Neural cell (in vitro differentiated cells): ENCODE measurements at regions not wholly inside any gene's neighbourhood (a gene's known extent, or its start where the extent isn't known, plus 50 kb on each side); places are given as distances from the start of the nearest gene placed in this dataset.

Experiments used
- H2AFZ ChIP-seq: fragments of 200-600, 300-800 bp; sonication (generic), shearing (Covaris generic); 2 replicates; pipeline ENCODE4 v1.6.0; 2014; ENCODE audit warnings: low read depth, mild to moderate bottlenecking, antibody characterized with exemption, low read length, moderate library complexity
- H3F3A ChIP-seq: fragments of 200-600 bp; shearing (Covaris generic); 2 replicates; pipeline ENCODE4 v1.6.1; 2016; ENCODE audit warnings: mild to moderate bottlenecking, moderate library complexity, mixed read lengths, antibody characterized with exemption, low read length; ENCODE audit not compliant: insufficient read depth, poor library complexity, severe bottlenecking
- H3K27ac ChIP-seq: fragments of 200-600, 300-800 bp; sonication (generic), shearing (Covaris generic); 2 replicates; pipeline ENCODE4 v1.5.1; 2014; ENCODE audit warnings: mild to moderate bottlenecking, low read length, moderate library complexity
- H3K27me3 ChIP-seq: fragments of 300-800, 200-600 bp; sonication (generic), shearing (Covaris generic); 2 replicates; pipeline ENCODE4 v1.6.0; 2014; ENCODE audit warnings: mild to moderate bottlenecking, low read depth, low read length, moderate library complexity; ENCODE audit not compliant: insufficient read depth
- H3K36me3 ChIP-seq: fragments of 300-800, 200-600 bp; sonication (generic), shearing (Covaris generic); 2 replicates; pipeline ENCODE4 v1.5.1; 2014; ENCODE audit warnings: mild to moderate bottlenecking, antibody characterized with exemption, low read length, moderate library complexity; ENCODE audit not compliant: insufficient read depth
- H3K4me2 ChIP-seq: fragments of 300-800, 200-600 bp; sonication (generic), shearing (Covaris generic); 2 replicates; pipeline ENCODE4 v1.6.0; 2014; ENCODE audit warnings: mild to moderate bottlenecking, low read length
- H3K4me3 ChIP-seq: fragments of 300-800, 200-600 bp; sonication (generic), shearing (Covaris generic); 2 replicates; pipeline ENCODE4 v1.5.1; 2014; ENCODE audit warnings: mild to moderate bottlenecking, low read length, moderate library complexity
- H3K79me2 ChIP-seq: fragments of 200-600 bp; shearing (Covaris generic); replicated peaks from 2 replicates; pipeline ENCODE4 v1.6.0; 2014; ENCODE audit warnings: mild to moderate bottlenecking, low read length, moderate library complexity; ENCODE audit not compliant: insufficient read depth
- H3K9ac ChIP-seq: fragments of 300-800, 200-600 bp; sonication (generic), shearing (Covaris generic); 2 replicates; pipeline ENCODE4 v1.6.1; 2016; ENCODE audit warnings: mild to moderate bottlenecking, low read length, mixed read lengths
- H3K9me2 ChIP-seq: fragments of 200-600 bp; shearing (Covaris generic); 2 replicates; pipeline ENCODE4 v1.6.1; 2016; ENCODE audit warnings: mild to moderate bottlenecking, low read length, mixed read lengths; ENCODE audit not compliant: insufficient read depth
- H3K9me3 ChIP-seq: fragments of 200-600, 300-800 bp; sonication (generic), shearing (Covaris generic); 2 replicates; pipeline ENCODE4 v1.6.1; 2016; ENCODE audit warnings: mild to moderate bottlenecking, mixed run types, low read length, moderate library complexity, mixed read lengths
- H4K20me1 ChIP-seq: fragments of 200-600 bp; shearing (Covaris generic); 2 replicates; pipeline ENCODE4 v1.6.1; 2016; ENCODE audit warnings: mild to moderate bottlenecking, mixed run types; ENCODE audit not compliant: insufficient read depth
- CTCF ChIP-seq: fragments of 450-650 bp; IDR thresholded peaks from 2 replicates; pipeline ENCODE4 v1.5.1; 2014; ENCODE audit warnings: antibody characterized with exemption, mild to moderate bottlenecking, moderate library complexity; ENCODE audit not compliant: poor library complexity, severe bottlenecking
- EP300 ChIP-seq: fragments of 450-650 bp; conservative IDR thresholded peaks from 2 replicates; pipeline ENCODE4 v1.6.1; 2014; ENCODE audit warnings: antibody characterized with exemption, mild to moderate bottlenecking, moderate library complexity; ENCODE audit not compliant: poor library complexity, severe bottlenecking
- EZH2 ChIP-seq: fragments of 200-600, 300-800 bp; shearing (Covaris generic), sonication (generic); IDR thresholded peaks from 2 replicates; pipeline ENCODE4 v1.6.1; 2014; ENCODE audit warnings: antibody characterized with exemption, low read length, borderline replicate concordance, mild to moderate bottlenecking; ENCODE audit not compliant: insufficient read depth, poor library complexity, severe bottlenecking
- MXI1 ChIP-seq: fragments of 450-650 bp; conservative IDR thresholded peaks from 2 replicates; pipeline ENCODE4 v1.6.1; 2014; ENCODE audit warnings: antibody characterized with exemption, mild to moderate bottlenecking; ENCODE audit not compliant: poor library complexity, severe bottlenecking
- POLR2AphosphoS5 ChIP-seq: IDR thresholded peaks from 2 replicates; pipeline ENCODE4 v1.6.1; 2012
- RAD21 ChIP-seq: fragments of 450-650 bp; conservative IDR thresholded peaks from 2 replicates; pipeline ENCODE4 v1.6.1; 2014; ENCODE audit warnings: antibody characterized with exemption, mild to moderate bottlenecking, moderate library complexity
- REST ChIP-seq: IDR thresholded peaks from 2 replicates; pipeline ENCODE4 v1.6.1; 2012; ENCODE audit warnings: borderline replicate concordance
- SMC3 ChIP-seq: fragments of 450-650 bp; conservative IDR thresholded peaks from 2 replicates; pipeline ENCODE4 v1.6.1; 2014; ENCODE audit warnings: antibody characterized with exemption, mild to moderate bottlenecking, moderate library complexity; ENCODE audit not compliant: poor library complexity
- TAF1 ChIP-seq: IDR thresholded peaks from 2 replicates; pipeline ENCODE4 v1.6.1; 2012; ENCODE audit warnings: low read depth

- Histone ChIP-seq H3K9ac (no peak overlapping the region), H3K27ac (no peak overlapping the region), H3K4me2 (no peak overlapping the region), H3F3A (no peaks in the 10 kb centered on the region), H3K27me3 (no peaks in the 10 kb centered on the region), H2AFZ (no peak overlapping the region), H4K20me1 (no peaks in the 10 kb centered on the region), H3K4me3 (no peak overlapping the region), H3K9me2 (no peaks in the 10 kb centered on the region), H3K79me2 (no peaks in the 10 kb centered on the region), H3K9me3 (no peaks in the 10 kb centered on the region), H3K36me3 (no peaks in the 10 kb centered on the region)
- TF ChIP-seq RAD21 (no peak), POLR2AphosphoS5 (no peak), TAF1 (no peak), EZH2 (no peak), EP300 (no peak), CTCF (no peak), MXI1 (no peak), REST (no peak), SMC3 (no peak)
Measured at GRCh38 chr2:100721693-100722092, 98.2 kb upstream of the NPAS2 start.

GRCh38 chr2:100722125-100722524 is 97.8 kb upstream of the NPAS2 start:
- no peak overlapping the region for H3K27ac ChIP-seq
- no peak for TF ChIP-seq CTCF
- no peak for TF ChIP-seq MXI1
- no peaks in the 10 kb centered on the region for H3K9me2 ChIP-seq
- no peak overlapping the region for H3K9ac ChIP-seq
- H3K9me3 ChIP-seq, result no peaks in the 10 kb centered on the region
- H3F3A ChIP-seq, result no peaks in the 10 kb centered on the region
- H3K4me2 ChIP-seq, result no peak overlapping the region
- no peaks in the 10 kb centered on the region for H3K36me3 ChIP-seq
- no peaks in the 10 kb centered on the region for H3K27me3 ChIP-seq
- no peak overlapping the region for H3K4me3 ChIP-seq
- no peaks in the 10 kb centered on the region for H4K20me1 ChIP-seq
- no peak overlapping the region for H2AFZ ChIP-seq
- H3K79me2 ChIP-seq, result no peaks in the 10 kb centered on the region
